H1 (cell line): ENCODE measurements at regions not wholly inside any gene's neighbourhood (a gene's known extent, or its start where the extent isn't known, plus 50 kb on each side); places are given as distances from the start of the nearest gene placed in this dataset.

Source experiments
- CBX8 ChIP-seq: fragments of 300-800, 300-1000 bp; sonication (generic); IDR thresholded peaks from 2 replicates; pipeline ENCODE4 v1.7.1; 2016; ENCODE audit warnings: low read depth, low read length, borderline replicate concordance
- NRF1 ChIP-seq: IDR thresholded peaks from 2 replicates; pipeline ENCODE4 v1.6.1; 2011; ENCODE audit warnings: mild to moderate bottlenecking, low read depth, low read length, improper control_type of control experiment
- PHF8 ChIP-seq: fragments of 200-600 bp; sonication (generic); conservative IDR thresholded peaks from 2 replicates; pipeline ENCODE4 v1.7.1; 2012; ENCODE audit warnings: low read depth, mild to moderate bottlenecking, inconsistent platforms, low read length, moderate library complexity

- TF ChIP-seq NRF1 (no peak), CBX8 (no peak), PHF8 (no peak)
Measured at GRCh38 chr1:5084676-5085075, 430.3 kb downstream of the AJAP1 start (continued).
